Endothelial cell of umbilical vein (primary cell): ENCODE measurements at regions not wholly inside any gene's neighbourhood (a gene's known extent, or its start where the extent isn't known, plus 50 kb on each side); places are given as distances from the start of the nearest gene placed in this dataset.

Source experiments
- BruUV-seq: library from RNA; stranded (reverse); fragments of 400-500 nt; replicated peaks from 2 replicates; lab custom pipeline; 2021; lab: Mats Ljungman, UMichigan
- CTCF ChIA-PET: fragments of 300-600, 350-600 bp; sonication (Branson Sonifier 250); formaldehyde crosslinking; loops from one replicate; lab custom pipeline; 2021; ENCODE audit warnings: antibody characterized with exemption, inconsistent platforms; lab: Charles Lee
- POLR2A ChIA-PET: fragments of 300-600, 350-600 bp; sonication (Branson Sonifier 250); formaldehyde crosslinking; loops from one replicate; lab custom pipeline; 2021; ENCODE audit warnings: antibody characterized with exemption, inconsistent platforms; lab: Charles Lee
- DNase-seq: peaks from one replicate; pipeline ENCODE4 v3.0.0-alpha.2; 2011; ENCODE audit warnings: low read depth, low spot score
- FAIRE-seq: peaks from 2 replicates; lab custom pipeline; 2011; peaks lifted over from hg19 to GRCh38; lab: Jason Lieb, UNC
- H2AFZ ChIP-seq: 2 replicates; pipeline ENCODE4 v1.6.0; 2012; ENCODE audit warnings: low read depth, low read length, control low read depth, inconsistent platforms
- H3K27ac ChIP-seq: 2 replicates; pipeline ENCODE4 v1.5.1; 2011; ENCODE audit warnings: low read depth, mild to moderate bottlenecking, control low read depth, low read length, moderate library complexity; ENCODE audit not compliant: insufficient read depth
- H3K27me3 ChIP-seq, 2 experiments: 2 replicates each; pipeline versions ENCODE4 v1.6.0 to v1.6.1; 2011; ENCODE audit warnings: low read length in 2 of 2, mixed read lengths in 1 of 2; ENCODE audit not compliant: control insufficient read depth in 2 of 2, insufficient read depth in 2 of 2
- H3K36me3 ChIP-seq, 2 experiments: 2 replicates in 1 of 2; 3 replicates in 1 of 2; pipeline ENCODE4 v1.5.1; 2011; ENCODE audit warnings: low read length in 2 of 2, mild to moderate bottlenecking in 1 of 2, moderate library complexity in 1 of 2; ENCODE audit not compliant: control insufficient read depth in 2 of 2, insufficient read depth in 2 of 2; ENCODE audit errors: extremely low read depth in 1 of 2
- H3K4me1 ChIP-seq: 3 replicates; pipeline ENCODE4 v1.5.1; 2011; ENCODE audit warnings: mild to moderate bottlenecking, low read length; ENCODE audit not compliant: control insufficient read depth, insufficient read depth; ENCODE audit errors: extremely low read depth
- H3K4me2 ChIP-seq: 2 replicates; pipeline ENCODE4 v1.6.1; 2011; ENCODE audit warnings: low read length, control low read depth, mixed read lengths; ENCODE audit not compliant: insufficient read depth
- H3K4me3 ChIP-seq, 3 experiments: fragments of 200-600 bp in 1 of 3; sonication (generic), shearing (Covaris generic) in 1 of 3; replicated peaks in 1 of 3; 2 replicates each; pipeline ENCODE4 v1.5.1; 2011 to 2016; ENCODE audit warnings: control low read depth in 3 of 3, low read length in 3 of 3, mild to moderate bottlenecking in 2 of 3, inconsistent platforms in 1 of 3, low read depth in 1 of 3, moderate library complexity in 1 of 3; ENCODE audit not compliant: insufficient read depth in 1 of 3
- H3K79me2 ChIP-seq: 2 replicates; pipeline ENCODE4 v1.6.0; 2012; ENCODE audit warnings: low read length, inconsistent platforms; ENCODE audit not compliant: control insufficient read depth, insufficient read depth
- H3K9ac ChIP-seq: replicated peaks from 2 replicates; pipeline ENCODE3; 2011; ENCODE audit warnings: low read length, control low read depth; ENCODE audit not compliant: insufficient read depth; ENCODE audit errors: extremely low read depth
- H3K9me1 ChIP-seq: replicated peaks from 3 replicates; pipeline ENCODE4 v1.6.0; 2011; ENCODE audit warnings: mild to moderate bottlenecking, low read length; ENCODE audit not compliant: control insufficient read depth, insufficient read depth; ENCODE audit errors: extremely low read depth
- H3K9me3 ChIP-seq: replicated peaks from 2 replicates; pipeline ENCODE4 v1.5.1; 2012; ENCODE audit warnings: low read length, inconsistent platforms; ENCODE audit not compliant: control insufficient read depth, insufficient read depth
- H4K20me1 ChIP-seq: replicated peaks from 2 replicates; pipeline ENCODE3; 2011; ENCODE audit warnings: mild to moderate bottlenecking, low read length; ENCODE audit not compliant: control insufficient read depth, insufficient read depth; ENCODE audit errors: extremely low read depth
- EZH2 ChIP-seq: IDR thresholded peaks from 2 replicates; pipeline ENCODE4 v1.6.1; 2012; ENCODE audit warnings: borderline replicate concordance, low read depth, mild to moderate bottlenecking, moderate library complexity, low read length, inconsistent platforms; ENCODE audit not compliant: severe bottlenecking
- FOS ChIP-seq: IDR thresholded peaks from 2 replicates; pipeline ENCODE4 v1.6.1; 2011; ENCODE audit warnings: mild to moderate bottlenecking, low read length, moderate library complexity, borderline replicate concordance; ENCODE audit not compliant: insufficient read depth
- GATA2 ChIP-seq: IDR thresholded peaks from 2 replicates; pipeline ENCODE4 v1.7.0; 2011; ENCODE audit warnings: low read depth, mild to moderate bottlenecking, moderate library complexity, mixed read lengths, low read length; ENCODE audit not compliant: insufficient read length, insufficient read depth
- JUN ChIP-seq: IDR thresholded peaks from 2 replicates; pipeline ENCODE4 v1.6.1; 2011; ENCODE audit warnings: borderline replicate concordance, low read depth; ENCODE audit not compliant: insufficient read length, insufficient read depth
- MYC ChIP-seq: IDR thresholded peaks from one replicate; pipeline ENCODE4 v1.6.1; 2011; ENCODE audit warnings: mild to moderate bottlenecking, low read depth, low read length
- POLR2A ChIP-seq: IDR thresholded peaks from 2 replicates; pipeline ENCODE4 v1.6.1; 2012; ENCODE audit warnings: low read depth, mild to moderate bottlenecking, control low read depth, low read length
- POLR2AphosphoS5 ChIP-seq: IDR thresholded peaks from 2 replicates; pipeline ENCODE4 v1.6.1; 2012; ENCODE audit warnings: low read depth, mild to moderate bottlenecking, control low read depth, low read length, moderate library complexity; ENCODE audit not compliant: insufficient read depth
- dilution Hi-C: fragments of 300-500 bp; cut with MboI; formaldehyde crosslinking; loops from one replicate; pipeline ENCODE4 v1.15.0; 2019; ENCODE audit warnings: low sequenced_read_pairs; ENCODE audit not compliant: extremely low pct_ligation_motif_present
- intact Hi-C: fragments of 100-400 bp; cut with micrococcal nuclease; formaldehyde crosslinking; loops from one replicate; pipeline ENCODE4 v1.10.0; 2022
- TF ChIP-seq, protein P1 (sequence below), 2 donors: IDR thresholded peaks; 1 replicate in 1 of 2; 2 replicates in 1 of 2; pipeline ENCODE4 v1.5.1; 2011; ENCODE audit warnings: low read length in 2 of 2, mild to moderate bottlenecking in 2 of 2, moderate library complexity in 2 of 2, control low read depth in 1 of 2, inconsistent platforms in 1 of 2, low read depth in 1 of 2; ENCODE audit not compliant: insufficient read depth in 1 of 2; ENCODE audit errors: extremely low read depth in 1 of 2
- TF ChIP-seq, protein P2 (sequence below): IDR thresholded peaks from 2 replicates; pipeline ENCODE4 v1.6.1; 2011; ENCODE audit not compliant: insufficient read depth, insufficient read length

DNA sequence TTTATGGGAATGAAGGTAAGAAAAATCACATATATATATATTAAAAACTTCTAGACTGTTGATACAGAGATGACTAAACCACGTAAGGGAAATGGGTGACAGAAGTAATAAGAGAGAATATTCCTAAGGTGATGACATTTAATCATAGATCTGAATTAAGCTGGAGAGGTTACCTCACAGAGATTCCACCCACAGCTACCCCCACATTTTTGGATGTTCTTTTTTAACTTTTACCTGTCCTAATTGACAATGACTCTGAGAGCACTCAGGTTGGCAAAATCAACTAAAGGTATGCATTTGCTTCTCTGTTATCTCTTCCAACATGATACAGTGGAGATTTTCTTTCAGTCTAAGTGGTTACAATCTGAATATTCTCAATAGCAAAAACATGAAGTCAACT is 1280.6 kb downstream of the CDH11 start:
- TF ChIP-seq POLR2AphosphoS5 = no peak
- no peak for TF ChIP-seq FOS
- TF ChIP-seq, protein P1, sequence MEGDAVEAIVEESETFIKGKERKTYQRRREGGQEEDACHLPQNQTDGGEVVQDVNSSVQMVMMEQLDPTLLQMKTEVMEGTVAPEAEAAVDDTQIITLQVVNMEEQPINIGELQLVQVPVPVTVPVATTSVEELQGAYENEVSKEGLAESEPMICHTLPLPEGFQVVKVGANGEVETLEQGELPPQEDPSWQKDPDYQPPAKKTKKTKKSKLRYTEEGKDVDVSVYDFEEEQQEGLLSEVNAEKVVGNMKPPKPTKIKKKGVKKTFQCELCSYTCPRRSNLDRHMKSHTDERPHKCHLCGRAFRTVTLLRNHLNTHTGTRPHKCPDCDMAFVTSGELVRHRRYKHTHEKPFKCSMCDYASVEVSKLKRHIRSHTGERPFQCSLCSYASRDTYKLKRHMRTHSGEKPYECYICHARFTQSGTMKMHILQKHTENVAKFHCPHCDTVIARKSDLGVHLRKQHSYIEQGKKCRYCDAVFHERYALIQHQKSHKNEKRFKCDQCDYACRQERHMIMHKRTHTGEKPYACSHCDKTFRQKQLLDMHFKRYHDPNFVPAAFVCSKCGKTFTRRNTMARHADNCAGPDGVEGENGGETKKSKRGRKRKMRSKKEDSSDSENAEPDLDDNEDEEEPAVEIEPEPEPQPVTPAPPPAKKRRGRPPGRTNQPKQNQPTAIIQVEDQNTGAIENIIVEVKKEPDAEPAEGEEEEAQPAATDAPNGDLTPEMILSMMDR (IDR thresholded peaks at IDR 0.05; ENCODE audit: extremely low read depth in 1 of 2, insufficient read depth in 1 of 2, low read depth in 1 of 2, low read length in 2 of 2) = no peak
- TF ChIP-seq, protein P2, sequence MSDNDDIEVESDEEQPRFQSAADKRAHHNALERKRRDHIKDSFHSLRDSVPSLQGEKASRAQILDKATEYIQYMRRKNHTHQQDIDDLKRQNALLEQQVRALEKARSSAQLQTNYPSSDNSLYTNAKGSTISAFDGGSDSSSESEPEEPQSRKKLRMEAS = no peak
- no peak for TF ChIP-seq MYC
- no peak for TF ChIP-seq EZH2
- no peak for TF ChIP-seq POLR2A
- no peak for TF ChIP-seq GATA2
- no peak for TF ChIP-seq JUN
- Histone ChIP-seq H3K9me1 (no peaks in the 10 kb centered on the region), H3K27me3 (no peaks in the 10 kb centered on the region), H3K4me1 (no peaks in the 10 kb centered on the region), H3K9ac (no peak overlapping the region), H3K36me3 (no peaks in the 10 kb centered on the region), H4K20me1 (no peaks in the 10 kb centered on the region), H3K27ac (no peak overlapping the region), H3K4me2 (no peak overlapping the region), H2AFZ (no peak overlapping the region), H3K79me2 (no peaks in the 10 kb centered on the region), H3K4me3 (no peak overlapping the region), H3K9me3 (no peaks in the 10 kb centered on the region)
- intact Hi-C loops (no loop called here), dilution Hi-C loops (no loop called here)
- ChIA-PET CTCF (no interaction called here), POLR2A (no interaction called here)
- FAIRE-seq = no peak
- no peak for DNase-seq
- no TSS peak for BruUV-seq
